SK-N-SH (cell line): ENCODE measurements at regions not wholly inside any gene's neighbourhood (a gene's known extent, or its start where the extent isn't known, plus 50 kb on each side); places are given as distances from the start of the nearest gene placed in this dataset.

Experiments
- CTCF ChIA-PET: fragments of 300-600, 350-600 bp; formaldehyde crosslinking; extraction: SDS; loops from one replicate; lab custom pipeline; 2021; lab: Yijun Ruan, JAX
- POLR2A ChIA-PET: fragments of 350-600 bp; sonication (Branson Sonifier 250); formaldehyde crosslinking; extraction: SDS; loops from one replicate; lab custom pipeline; 2020; ENCODE audit warnings: antibody characterized with exemption, inconsistent platforms; lab: Yijun Ruan, JAX
- DNase-seq: peaks from one replicate; pipeline ENCODE4 v3.0.0; 2012
- H2AFZ ChIP-seq: fragments of 200-600 bp; sonication (generic); 2 replicates; pipeline ENCODE4 v1.8.1; 2016; ENCODE audit warnings: antibody characterized with exemption, mild to moderate bottlenecking, low read depth
- H3F3A ChIP-seq: fragments of 200-600 bp; sonication (generic); replicated peaks from 2 replicates; pipeline ENCODE3; 2016; ENCODE audit warnings: antibody characterized with exemption, mild to moderate bottlenecking; ENCODE audit not compliant: insufficient read depth
- H3K27ac ChIP-seq, 2 experiments: fragments of 200-500 bp in 1 of 2; fragments of 200-600 bp in 1 of 2; sonication (Bioruptor generic) in 1 of 2; sonication (generic), shearing (Covaris generic) in 1 of 2; 2 replicates each; pipeline versions ENCODE4 v1.5.1 to v1.6.1; 2014 to 2016; ENCODE audit warnings: low read depth in 2 of 2, inconsistent platforms in 1 of 2, low read length in 1 of 2, mild to moderate bottlenecking in 1 of 2, mixed read lengths in 1 of 2
- H3K27me3 ChIP-seq: fragments of 200-600 bp; sonication (generic), shearing (Covaris generic); 2 replicates; pipeline ENCODE4 v1.6.1; 2016; ENCODE audit warnings: mixed run types; ENCODE audit not compliant: insufficient read depth
- H3K36me3 ChIP-seq, 2 experiments: fragments of 200-500 bp in 1 of 2; fragments of 200-600 bp in 1 of 2; sonication (Bioruptor generic) in 1 of 2; sonication (generic) in 1 of 2; replicated peaks in 1 of 2; 2 replicates each; pipeline versions ENCODE3 to v1.5.1; 2014 to 2016; ENCODE audit warnings: low read length in 1 of 2, mild to moderate bottlenecking in 1 of 2; ENCODE audit not compliant: insufficient read depth in 2 of 2, control insufficient read depth in 1 of 2
- H3K4me1 ChIP-seq, 2 experiments: fragments of 200-500 bp in 1 of 2; fragments of 200-600 bp in 1 of 2; sonication (Bioruptor generic) in 1 of 2; sonication (generic), shearing (Covaris generic) in 1 of 2; 2 replicates each; pipeline versions ENCODE4 v1.5.1 to v1.6.1; 2014 to 2016; ENCODE audit warnings: low read depth in 1 of 2, low read length in 1 of 2, mixed run types in 1 of 2; ENCODE audit not compliant: insufficient read depth in 2 of 2, control insufficient read depth in 1 of 2
- H3K4me2 ChIP-seq: fragments of 200-600 bp; sonication (generic), shearing (Covaris generic); 2 replicates; pipeline ENCODE4 v1.6.1; 2017; ENCODE audit warnings: mixed run types
- H3K4me3 ChIP-seq, 2 experiments: fragments of 200-500 bp in 1 of 2; fragments of 200-600 bp in 1 of 2; sonication (Bioruptor generic) in 1 of 2; sonication (generic), shearing (Covaris generic) in 1 of 2; 2 replicates each; pipeline versions ENCODE4 v1.5.1 to v1.8.1; 2014 to 2016; ENCODE audit warnings: low read depth in 2 of 2, inconsistent platforms in 1 of 2, low read length in 1 of 2, mild to moderate bottlenecking in 1 of 2, mixed read lengths in 1 of 2, moderate library complexity in 1 of 2
- H3K79me2 ChIP-seq: fragments of 200-600 bp; sonication (generic); 2 replicates; pipeline ENCODE4 v1.8.1; 2017; ENCODE audit warnings: mild to moderate bottlenecking; ENCODE audit not compliant: insufficient read depth
- H3K9ac ChIP-seq: fragments of 200-600 bp; sonication (generic); 2 replicates; pipeline ENCODE4 v1.6.1; 2017; ENCODE audit warnings: mixed run types
- H3K9me2 ChIP-seq: fragments of 200-600 bp; sonication (generic); 2 replicates; pipeline ENCODE4 v1.6.1; 2017; ENCODE audit warnings: mixed run types
- H3K9me3 ChIP-seq: fragments of 200-600 bp; sonication (generic); 2 replicates; pipeline ENCODE4 v1.6.1; 2017; ENCODE audit warnings: mixed run types, mild to moderate bottlenecking, moderate library complexity
- H4K20me1 ChIP-seq: fragments of 200-600 bp; sonication (generic); 2 replicates; pipeline ENCODE4 v1.6.1; 2017; ENCODE audit warnings: mild to moderate bottlenecking, mixed run types; ENCODE audit not compliant: insufficient read depth
- CHD2 ChIP-seq: fragments of 150-350 bp; IDR thresholded peaks from 2 replicates; pipeline ENCODE4 v1.6.1; 2018; ENCODE audit warnings: low read length; ENCODE audit not compliant: partially characterized antibody
- ELF1 ChIP-seq: IDR thresholded peaks from 2 replicates; pipeline ENCODE4 v1.4.0; 2012
- EP300 ChIP-seq, 2 experiments: IDR thresholded peaks; 2 replicates each; pipeline versions ENCODE4 v1.4.0 to v1.6.1; 2012; ENCODE audit warnings: borderline replicate concordance in 1 of 2, low read depth in 1 of 2, low read length in 1 of 2
- FOSL2 ChIP-seq: IDR thresholded peaks from 2 replicates; pipeline ENCODE4 v1.4.0; 2012; ENCODE audit warnings: low read depth, mild to moderate bottlenecking, moderate library complexity, borderline replicate concordance
- GABPA ChIP-seq: IDR thresholded peaks from 2 replicates; pipeline ENCODE4 v1.4.0; 2012; ENCODE audit warnings: low read depth, mild to moderate bottlenecking
- GATA2 ChIP-seq: sonication (generic); formaldehyde crosslinking; IDR thresholded peaks from 2 replicates; pipeline ENCODE4 v1.5.0; 2020; ENCODE audit warnings: mild to moderate bottlenecking, missing genetic modification reagents
- JUND ChIP-seq: IDR thresholded peaks from 2 replicates; pipeline ENCODE4 v1.4.0; 2012
- MEF2A ChIP-seq: IDR thresholded peaks from 2 replicates; pipeline ENCODE4 v1.4.0; 2012; ENCODE audit warnings: low read depth, borderline replicate concordance
- NFIC ChIP-seq: IDR thresholded peaks from 2 replicates; pipeline ENCODE4 v1.4.0; 2012; ENCODE audit warnings: borderline replicate concordance
- POLR2AphosphoS5 ChIP-seq: IDR thresholded peaks from 2 replicates; pipeline ENCODE4 v1.6.1; 2012; ENCODE audit warnings: low read depth, low read length
- RCOR1 ChIP-seq: fragments of 150-350 bp; IDR thresholded peaks from 2 replicates; pipeline ENCODE4 v1.6.1; 2017; ENCODE audit warnings: antibody characterized with exemption, low read length
- RFX5 ChIP-seq: IDR thresholded peaks from 2 replicates; pipeline ENCODE4 v1.6.1; 2012; ENCODE audit warnings: mild to moderate bottlenecking, improper control_type of control experiment, low read length
- RXRA ChIP-seq: IDR thresholded peaks from 2 replicates; pipeline ENCODE4 v1.4.0; 2012; ENCODE audit warnings: low read depth, mild to moderate bottlenecking, borderline replicate concordance
- TAF1 ChIP-seq: IDR thresholded peaks from 2 replicates; pipeline ENCODE4 v1.6.1; 2012; ENCODE audit warnings: low read depth, mild to moderate bottlenecking, low read length, moderate library complexity, borderline replicate concordance
- TEAD4 ChIP-seq: IDR thresholded peaks from 2 replicates; pipeline ENCODE4 v1.4.0; 2012; ENCODE audit warnings: mild to moderate bottlenecking, borderline replicate concordance; ENCODE audit not compliant: insufficient read depth
- YY1 ChIP-seq: IDR thresholded peaks from 2 replicates; pipeline ENCODE4 v1.4.0; 2012; ENCODE audit warnings: low read depth, mild to moderate bottlenecking
- WGBS: methylation state at CpG from one replicate; pipeline ENCODE4 v1.1.6; 2017; ENCODE audit warnings: low lambda C conversion rate; 5-methylcytosine and 5-hydroxymethylcytosine counted together
- TF ChIP-seq, protein P1 (sequence below): fragments of 200-600 bp; sonication (generic); IDR thresholded peaks from 2 replicates; pipeline ENCODE4 v1.6.1; 2017; ENCODE audit warnings: antibody characterized with exemption, mild to moderate bottlenecking, moderate library complexity
- TF ChIP-seq, protein P2 (sequence below): IDR thresholded peaks from 2 replicates; pipeline ENCODE4 v1.4.0; 2012; ENCODE audit warnings: low read depth
- TF ChIP-seq, protein P3 (sequence below): IDR thresholded peaks from 2 replicates; pipeline ENCODE4 v1.4.0; 2012; ENCODE audit warnings: low read depth, borderline replicate concordance
- TF ChIP-seq, protein P4 (sequence below): IDR thresholded peaks from 2 replicates; pipeline ENCODE4 v1.4.0; 2012; ENCODE audit warnings: low read depth, borderline replicate concordance

DNA sequence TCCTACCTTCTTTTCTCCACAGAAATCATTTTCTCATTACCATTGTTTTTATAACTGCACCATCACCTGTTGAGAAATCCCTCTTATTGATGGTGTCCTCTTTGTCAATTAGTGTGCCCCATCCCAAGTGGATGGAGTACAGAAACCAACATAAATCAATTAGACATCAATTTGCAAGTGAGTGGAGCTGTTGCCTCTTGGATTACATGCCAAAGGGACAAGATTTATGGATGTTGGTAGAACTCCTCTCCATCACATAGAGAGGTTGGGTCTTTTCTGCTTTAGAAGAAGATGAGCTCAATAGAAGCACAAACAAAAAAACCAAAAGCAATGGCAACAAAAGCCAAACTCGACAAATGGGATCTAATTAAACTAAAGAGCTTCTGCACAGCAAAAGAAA lies 973.5 kb downstream of the CDH11 start:
- no peaks in the 10 kb centered on the region for H3K36me3 ChIP-seq
- no peak overlapping the region for H3K4me3 ChIP-seq
- H3K9me2 ChIP-seq = no peaks in the 10 kb centered on the region
- CTCF ChIA-PET = no interaction called here
- H3K9ac ChIP-seq = no peak overlapping the region
- no peaks in the 10 kb centered on the region for H3F3A ChIP-seq
- no peak for DNase-seq
- H3K4me1 ChIP-seq = peaks cover 0 to 10% of the 10 kb centered on the region in 2 experiments; a peak in 2 of 4 replicates
- H3K27ac ChIP-seq = no peak overlapping the region
- H3K79me2 ChIP-seq = no peaks in the 10 kb centered on the region
- H3K9me3 ChIP-seq = no peaks in the 10 kb centered on the region
- WGBS = 61% methylated on average over 1 of the region's 1 CpG
- H3K4me2 ChIP-seq = no peak overlapping the region
- TF ChIP-seq, protein P1, sequence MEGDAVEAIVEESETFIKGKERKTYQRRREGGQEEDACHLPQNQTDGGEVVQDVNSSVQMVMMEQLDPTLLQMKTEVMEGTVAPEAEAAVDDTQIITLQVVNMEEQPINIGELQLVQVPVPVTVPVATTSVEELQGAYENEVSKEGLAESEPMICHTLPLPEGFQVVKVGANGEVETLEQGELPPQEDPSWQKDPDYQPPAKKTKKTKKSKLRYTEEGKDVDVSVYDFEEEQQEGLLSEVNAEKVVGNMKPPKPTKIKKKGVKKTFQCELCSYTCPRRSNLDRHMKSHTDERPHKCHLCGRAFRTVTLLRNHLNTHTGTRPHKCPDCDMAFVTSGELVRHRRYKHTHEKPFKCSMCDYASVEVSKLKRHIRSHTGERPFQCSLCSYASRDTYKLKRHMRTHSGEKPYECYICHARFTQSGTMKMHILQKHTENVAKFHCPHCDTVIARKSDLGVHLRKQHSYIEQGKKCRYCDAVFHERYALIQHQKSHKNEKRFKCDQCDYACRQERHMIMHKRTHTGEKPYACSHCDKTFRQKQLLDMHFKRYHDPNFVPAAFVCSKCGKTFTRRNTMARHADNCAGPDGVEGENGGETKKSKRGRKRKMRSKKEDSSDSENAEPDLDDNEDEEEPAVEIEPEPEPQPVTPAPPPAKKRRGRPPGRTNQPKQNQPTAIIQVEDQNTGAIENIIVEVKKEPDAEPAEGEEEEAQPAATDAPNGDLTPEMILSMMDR = no peak
- TF ChIP-seq TAF1 = no peak
- no peak for TF ChIP-seq ELF1
- TF ChIP-seq JUND = no peak
- TF ChIP-seq GABPA = no peak
- no peak for TF ChIP-seq NFIC
- no peak for TF ChIP-seq GATA2 (CRISPR knock-in tag)
- TF ChIP-seq, protein P2, sequence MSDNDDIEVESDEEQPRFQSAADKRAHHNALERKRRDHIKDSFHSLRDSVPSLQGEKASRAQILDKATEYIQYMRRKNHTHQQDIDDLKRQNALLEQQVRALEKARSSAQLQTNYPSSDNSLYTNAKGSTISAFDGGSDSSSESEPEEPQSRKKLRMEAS = no peak
- TF ChIP-seq CHD2 = no peak
- TF ChIP-seq, protein P3, sequence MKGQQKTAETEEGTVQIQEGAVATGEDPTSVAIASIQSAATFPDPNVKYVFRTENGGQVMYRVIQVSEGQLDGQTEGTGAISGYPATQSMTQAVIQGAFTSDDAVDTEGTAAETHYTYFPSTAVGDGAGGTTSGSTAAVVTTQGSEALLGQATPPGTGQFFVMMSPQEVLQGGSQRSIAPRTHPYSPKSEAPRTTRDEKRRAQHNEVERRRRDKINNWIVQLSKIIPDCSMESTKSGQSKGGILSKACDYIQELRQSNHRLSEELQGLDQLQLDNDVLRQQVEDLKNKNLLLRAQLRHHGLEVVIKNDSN = no peak
- no peak for TF ChIP-seq EP300 (IDR thresholded peaks at IDR 0.05; ENCODE audit: borderline replicate concordance in 1 of 2, low read depth in 1 of 2, low read length in 1 of 2)
- TF ChIP-seq RFX5 = no peak
- no peaks in the 10 kb centered on the region for H4K20me1 ChIP-seq
- H3K27me3 ChIP-seq = no peaks in the 10 kb centered on the region
- no peak overlapping the region for H2AFZ ChIP-seq
- POLR2A ChIA-PET = no interaction called here

DNA sequence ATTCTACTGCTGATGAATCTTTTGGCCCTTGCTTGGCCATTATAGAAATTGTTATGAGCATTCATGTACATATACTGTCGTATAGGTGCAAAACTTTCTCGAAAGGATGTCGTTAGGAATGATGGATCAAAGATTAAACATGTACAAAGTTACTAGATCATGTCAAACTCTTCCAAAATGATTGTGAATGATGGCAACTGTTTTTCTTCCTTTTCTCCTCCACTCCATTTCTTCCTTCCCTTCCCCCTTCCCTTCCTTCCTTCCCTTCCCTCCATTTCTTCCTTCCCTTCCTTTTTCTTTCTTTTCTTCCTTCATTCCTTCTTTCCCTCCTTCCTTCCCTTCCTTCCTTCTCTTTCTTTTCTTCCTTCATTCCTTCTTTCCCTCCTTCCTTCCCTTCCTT lies 973.9 kb downstream of the CDH11 start:
- 77% methylated on average over 3 of the region's 3 CpGs for WGBS
- no peak for DNase-seq
- Histone ChIP-seq H3K9me2 (no peaks in the 10 kb centered on the region), H3K9me3 (no peaks in the 10 kb centered on the region), H3K9ac (no peak overlapping the region), H2AFZ (no peak overlapping the region), H3F3A (no peaks in the 10 kb centered on the region), H3K4me2 (no peak overlapping the region), H3K36me3 (no peaks in the 10 kb centered on the region), H3K79me2 (no peaks in the 10 kb centered on the region), H3K4me1 (peaks cover 0 to 6% of the 10 kb centered on the region in 2 experiments; a peak in 2 of 4 replicates), H3K4me3 (no peak overlapping the region), H3K27me3 (no peaks in the 10 kb centered on the region), H4K20me1 (no peaks in the 10 kb centered on the region), H3K27ac (no peak overlapping the region)
- ChIA-PET CTCF (no interaction called here), POLR2A (no interaction called here)
- TF ChIP-seq, protein P3 = no peak
- TF ChIP-seq JUND = no peak
- no peak for TF ChIP-seq YY1
- TF ChIP-seq, protein P4, sequence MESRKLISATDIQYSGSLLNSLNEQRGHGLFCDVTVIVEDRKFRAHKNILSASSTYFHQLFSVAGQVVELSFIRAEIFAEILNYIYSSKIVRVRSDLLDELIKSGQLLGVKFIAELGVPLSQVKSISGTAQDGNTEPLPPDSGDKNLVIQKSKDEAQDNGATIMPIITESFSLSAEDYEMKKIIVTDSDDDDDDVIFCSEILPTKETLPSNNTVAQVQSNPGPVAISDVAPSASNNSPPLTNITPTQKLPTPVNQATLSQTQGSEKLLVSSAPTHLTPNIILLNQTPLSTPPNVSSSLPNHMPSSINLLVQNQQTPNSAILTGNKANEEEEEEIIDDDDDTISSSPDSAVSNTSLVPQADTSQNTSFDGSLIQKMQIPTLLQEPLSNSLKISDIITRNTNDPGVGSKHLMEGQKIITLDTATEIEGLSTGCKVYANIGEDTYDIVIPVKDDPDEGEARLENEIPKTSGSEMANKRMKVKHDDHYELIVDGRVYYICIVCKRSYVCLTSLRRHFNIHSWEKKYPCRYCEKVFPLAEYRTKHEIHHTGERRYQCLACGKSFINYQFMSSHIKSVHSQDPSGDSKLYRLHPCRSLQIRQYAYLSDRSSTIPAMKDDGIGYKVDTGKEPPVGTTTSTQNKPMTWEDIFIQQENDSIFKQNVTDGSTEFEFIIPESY = no peak
- no peak for TF ChIP-seq POLR2AphosphoS5
- no peak for TF ChIP-seq TAF1
- TF ChIP-seq, protein P1 = no peak
- TF ChIP-seq RXRA = no peak
- TF ChIP-seq RCOR1 = no peak
- TF ChIP-seq MEF2A = no peak
- TF ChIP-seq NFIC = no peak
- no peak for TF ChIP-seq TEAD4
- no peak for TF ChIP-seq GABPA
- TF ChIP-seq FOSL2 = no peak
- TF ChIP-seq, protein P2 = no peak
